ENCODE measurements at regions not wholly inside any gene's neighbourhood (a gene's known extent, or its start where the extent isn't known, plus 50 kb on each side); places are given as distances from the start of the nearest gene placed in this dataset.

DNA sequence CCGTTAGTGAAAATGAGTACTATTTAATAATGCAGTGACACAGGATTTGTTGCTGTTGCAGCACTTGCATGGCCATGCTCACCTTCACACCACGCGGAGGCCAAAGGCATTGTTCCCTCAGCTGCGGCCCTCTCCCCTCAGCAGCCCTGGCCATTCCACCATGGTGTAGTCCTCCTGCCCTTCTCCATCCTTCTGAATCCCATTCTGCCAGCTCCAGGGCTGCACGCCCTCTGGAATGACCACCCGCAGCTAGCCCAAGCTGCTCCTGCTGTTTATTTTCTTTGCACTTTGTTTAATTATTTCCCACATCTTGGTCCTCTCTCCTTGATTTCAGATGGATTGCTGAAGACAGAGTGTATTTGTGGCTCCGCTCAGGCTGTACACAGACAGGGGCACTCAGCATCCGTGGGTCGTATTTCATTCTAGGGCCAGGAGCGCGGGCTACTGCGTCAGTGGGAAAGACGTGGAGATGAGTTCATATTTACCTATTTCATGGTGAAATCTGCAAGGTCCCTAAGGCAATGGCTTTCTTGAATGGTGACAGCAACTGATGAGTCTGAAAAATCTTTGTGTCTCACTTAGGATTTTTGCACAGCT lies 81.4 kb upstream of the DUSP22 start:
- no peak for DNase-seq

DNA sequence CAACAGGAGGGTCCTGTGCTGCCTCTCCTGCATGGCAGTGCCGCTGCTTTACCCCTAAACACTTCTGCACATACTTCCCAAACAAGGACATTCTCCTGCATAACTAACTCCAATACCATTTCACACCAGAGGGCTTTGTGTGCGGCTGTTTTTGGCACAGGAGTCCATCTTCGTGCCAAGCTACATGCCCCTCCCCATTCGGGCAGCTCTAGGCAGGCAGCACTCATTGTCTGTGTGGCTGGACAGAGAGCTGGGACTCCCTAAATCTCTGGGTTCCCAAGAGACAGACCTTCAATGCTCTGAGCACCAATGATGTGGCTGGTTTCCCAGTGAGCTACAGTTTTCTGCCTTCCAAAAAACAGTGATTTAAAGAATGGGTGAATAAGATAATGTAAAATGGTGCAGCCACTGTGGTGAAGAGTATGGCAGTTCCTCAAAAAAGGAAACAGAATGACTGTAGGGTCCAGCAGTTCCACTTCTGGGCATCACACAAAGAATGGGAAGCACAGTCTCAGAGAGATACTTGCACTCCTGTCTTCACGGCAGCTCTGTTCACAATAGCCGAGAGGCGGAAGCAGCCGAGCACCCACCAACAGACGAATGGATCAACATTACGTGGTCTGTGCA lies 80.3 kb upstream of the DUSP22 start:
- no peak for DNase-seq

- no peak for DNase-seq
Measured at GRCh38 chr6:213284-213683, 79.0 kb upstream of the DUSP22 start.

- no peak for DNase-seq
Measured at GRCh38 chr6:214428-214827, 77.9 kb upstream of the DUSP22 start.

DNA sequence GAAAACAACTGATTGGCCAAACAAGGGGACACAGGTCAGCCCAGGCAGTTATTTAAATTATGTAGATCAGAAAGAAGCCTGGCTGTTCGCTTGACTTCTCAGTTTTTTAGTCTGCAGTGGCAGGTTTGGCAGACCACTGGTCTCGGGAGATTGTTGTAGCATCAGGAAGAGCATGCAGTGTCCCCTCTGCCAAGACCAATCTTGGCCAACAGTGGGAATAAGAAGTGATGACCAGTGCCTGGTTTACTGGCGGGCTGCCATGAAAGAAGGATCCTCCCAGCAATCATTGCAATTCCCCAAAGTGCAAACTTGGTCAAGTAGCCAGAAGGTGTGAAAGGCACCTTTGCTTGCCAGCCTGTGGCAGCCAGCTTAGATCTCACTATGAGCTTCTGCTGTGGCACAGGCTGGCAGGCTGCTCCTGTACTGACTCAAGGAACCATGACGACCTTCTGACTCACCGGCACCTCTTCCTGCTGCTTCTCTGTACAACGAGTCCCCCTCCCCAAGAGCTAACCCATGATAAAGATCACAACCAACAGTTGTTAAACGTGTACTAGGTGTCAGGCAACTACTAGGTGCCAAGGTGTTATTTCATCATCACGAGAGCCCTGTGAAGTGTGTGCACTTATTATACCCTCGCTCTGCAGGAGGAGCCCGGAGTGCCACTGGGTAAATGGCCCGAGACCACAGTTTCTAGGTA lies 76.8 kb upstream of the DUSP22 start:
- DNase-seq: peak; percentile 18

- no peak for DNase-seq
Measured at GRCh38 chr6:217048-217659, 75.1 kb upstream of the DUSP22 start.

DNA sequence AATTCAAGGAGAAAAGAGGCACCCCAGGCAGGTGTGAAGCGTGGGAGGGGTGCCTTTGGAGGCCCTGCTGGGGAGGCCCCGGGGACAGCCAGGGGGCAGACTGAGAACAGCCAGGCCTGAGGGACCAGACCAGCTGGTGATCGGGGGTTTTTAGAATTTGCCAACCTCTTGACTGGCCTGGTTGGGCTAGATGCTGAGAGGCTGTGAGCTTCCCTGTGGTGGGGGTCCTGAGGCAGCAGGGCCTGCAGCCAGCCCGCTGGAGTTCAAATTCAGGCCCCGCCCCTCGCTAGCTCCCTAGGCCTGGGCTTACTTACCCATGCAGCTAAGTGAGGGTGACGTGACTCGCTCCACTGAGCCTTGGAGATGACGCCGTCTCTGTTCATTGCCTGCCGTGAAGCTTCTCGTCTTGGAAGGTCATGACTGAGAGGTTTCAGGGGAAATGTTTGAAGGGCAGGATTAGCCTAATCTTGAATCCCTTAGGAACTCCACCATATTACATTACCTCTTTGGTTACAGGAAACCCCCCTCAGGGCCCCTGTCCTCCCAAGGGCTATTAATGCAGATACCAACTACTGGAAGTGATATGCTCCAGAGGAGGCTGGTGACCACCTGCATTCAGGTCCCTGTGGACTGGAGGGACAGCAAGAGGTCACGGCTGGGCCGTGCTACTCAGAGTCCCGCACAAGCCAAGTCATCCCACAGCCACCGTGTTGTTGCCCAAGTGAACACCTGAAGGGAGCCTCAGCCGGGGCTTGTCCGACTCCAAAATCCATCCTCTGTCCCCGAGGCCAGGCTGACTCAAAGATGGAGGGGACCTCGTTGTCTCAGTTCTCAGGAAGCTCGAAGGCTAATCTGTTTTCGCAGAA lies 73.9 kb upstream of the DUSP22 start:
- DNase-seq: no peak

GRCh38 chr6:219019-219570 lies 73.2 kb upstream of the DUSP22 start:
- DNase-seq: no peak

DNA sequence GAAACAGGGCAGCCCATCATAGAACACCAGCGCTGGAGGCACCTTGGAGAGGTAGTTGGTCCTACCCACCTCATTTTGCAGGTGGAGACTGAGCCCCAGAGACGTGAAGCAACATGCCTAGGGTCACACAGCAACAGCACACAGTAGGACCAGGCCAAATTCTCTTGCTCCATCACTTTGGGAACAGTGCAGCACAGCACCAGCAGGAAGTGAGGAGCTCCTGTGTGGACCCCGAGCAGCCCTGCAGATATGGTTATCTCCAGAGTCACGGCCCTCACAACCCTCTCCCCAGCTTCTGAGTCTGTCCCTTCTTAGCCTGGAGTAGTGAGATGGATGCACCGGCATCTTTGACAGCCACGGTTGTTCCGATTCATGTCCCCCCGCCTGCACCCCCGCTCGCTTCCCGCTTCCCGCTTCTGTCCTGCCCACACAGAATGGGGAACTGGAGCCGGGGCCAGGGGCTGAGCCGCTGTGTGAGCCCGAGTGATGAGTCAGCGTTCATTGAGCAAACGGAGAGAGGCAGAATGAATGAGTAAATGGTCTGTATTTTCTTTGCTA lies 72.6 kb upstream of the DUSP22 start:
- DNase-seq: peak; percentile 52

- DNase-seq: no peak
Measured at GRCh38 chr6:220312-220711, 72.0 kb upstream of the DUSP22 start.

GRCh38 chr6:220721-221475 lies 71.4 kb upstream of the DUSP22 start:
- peak; percentile 69 for DNase-seq

- DNase-seq: peak; percentile 28
Measured at GRCh38 chr6:221531-222349, 70.5 kb upstream of the DUSP22 start.

GRCh38 chr6:222468-222867 lies 69.8 kb upstream of the DUSP22 start:
- no peak for DNase-seq

DNA sequence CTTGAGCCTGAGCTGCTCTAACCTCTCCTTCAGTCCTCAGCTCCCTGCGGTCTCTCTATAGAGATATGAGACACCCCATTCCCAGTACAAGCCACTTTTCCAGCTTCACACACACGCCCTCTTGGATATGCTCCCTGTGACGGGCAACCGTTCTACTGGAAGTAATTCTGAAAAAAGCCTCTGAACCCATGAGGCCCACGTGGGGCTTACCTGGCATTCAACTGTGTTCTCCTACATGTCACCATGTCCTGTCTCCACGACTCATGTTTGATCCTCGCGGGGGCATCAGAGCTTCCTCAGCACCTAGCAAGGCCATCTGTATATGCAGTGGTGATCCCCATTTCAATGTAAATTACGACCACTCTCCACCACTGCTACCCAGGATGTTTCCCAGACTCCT lies 69.2 kb upstream of the DUSP22 start:
- no peak for DNase-seq

GRCh38 chr6:223763-224162 lies 68.5 kb upstream of the DUSP22 start:
- peak; percentile 48 for DNase-seq

GRCh38 chr6:224350-224749 lies 67.9 kb upstream of the DUSP22 start:
- DNase-seq: no peak

- DNase-seq: no peak
Measured at GRCh38 chr6:225121-225721, 67.1 kb upstream of the DUSP22 start.

DNA sequence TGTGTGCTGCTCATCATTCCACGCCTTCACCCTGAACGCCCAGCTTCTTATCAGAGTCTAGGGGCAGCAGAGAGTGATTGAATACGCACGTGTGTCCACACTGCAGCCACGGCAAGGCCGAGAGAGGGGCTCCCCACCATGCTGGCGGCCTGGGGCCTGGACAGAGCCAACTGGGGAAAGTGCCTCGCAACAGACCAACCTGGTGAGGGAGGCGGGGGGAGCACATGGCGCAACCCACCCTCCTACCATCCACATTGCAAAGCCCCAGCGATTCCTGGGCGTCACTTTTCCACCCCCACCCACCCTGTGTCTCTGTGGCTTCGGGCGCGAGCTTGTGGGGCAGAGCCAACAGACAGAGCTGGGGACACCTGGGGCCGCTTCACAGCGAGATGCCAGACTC lies 66.4 kb upstream of the DUSP22 start:
- no peak for DNase-seq

DNA sequence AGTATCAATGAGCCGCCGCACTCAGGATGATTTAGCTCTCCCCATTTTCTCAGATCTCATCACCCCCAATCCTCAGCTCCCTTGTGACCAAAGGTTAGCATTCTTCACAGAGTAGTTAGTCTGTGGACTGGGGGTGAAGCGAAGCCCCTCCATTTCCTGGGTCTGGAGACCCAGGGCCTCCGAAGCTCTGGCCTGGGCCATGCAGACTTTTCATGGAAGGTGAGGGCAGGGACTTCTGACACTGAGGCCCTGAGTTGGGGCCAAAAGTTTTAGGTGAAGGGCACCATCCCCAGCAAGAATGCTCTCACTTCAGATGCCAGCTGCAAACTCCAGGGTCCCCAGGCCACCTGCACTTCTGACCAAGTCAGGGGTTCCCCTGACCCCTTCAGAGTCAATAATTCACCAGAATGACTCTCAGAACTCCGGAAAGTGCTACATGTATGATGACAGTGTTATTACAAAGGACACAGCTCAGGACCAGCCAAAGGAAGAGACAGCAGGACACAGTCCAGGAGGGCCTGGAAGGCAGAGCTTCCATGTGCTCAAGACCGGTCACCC lies 65.7 kb upstream of the DUSP22 start:
- DNase-seq: no peak

Data from fibroblast of skin of right quadriceps (primary cell).